GM12873 (cell line): ENCODE measurements at regions not wholly inside any gene's neighbourhood (a gene's known extent, or its start where the extent isn't known, plus 50 kb on each side); places are given as distances from the start of the nearest gene placed in this dataset.

Source experiments
- TF ChIP-seq, protein P1 (sequence below): IDR thresholded peaks from 2 replicates; pipeline ENCODE4 v1.5.1; 2012; ENCODE audit warnings: low read depth, mild to moderate bottlenecking, moderate library complexity, low read length, control low read depth; ENCODE audit not compliant: insufficient read depth; ENCODE audit errors: missing control alignments

DNA sequence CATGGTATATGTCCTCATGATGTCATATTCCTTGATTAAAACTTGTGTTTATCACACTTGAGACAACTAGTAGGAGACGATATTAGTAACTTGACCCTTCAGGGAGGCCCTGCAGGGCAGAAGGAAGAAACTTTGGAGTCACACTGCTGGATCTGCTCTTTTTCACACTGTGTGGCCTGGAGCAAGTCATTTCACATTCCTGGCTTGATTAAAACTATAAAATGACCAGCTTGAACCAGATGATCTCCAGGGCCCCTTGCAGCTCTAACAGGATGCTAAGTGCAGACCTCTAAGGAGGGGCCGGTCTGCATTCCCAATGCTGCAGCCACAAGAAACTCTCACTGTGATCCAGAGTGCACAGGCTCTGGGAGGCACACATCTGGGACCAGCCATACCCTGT lies 146.4 kb upstream of the ZNF366 start:
- TF ChIP-seq, protein P1, sequence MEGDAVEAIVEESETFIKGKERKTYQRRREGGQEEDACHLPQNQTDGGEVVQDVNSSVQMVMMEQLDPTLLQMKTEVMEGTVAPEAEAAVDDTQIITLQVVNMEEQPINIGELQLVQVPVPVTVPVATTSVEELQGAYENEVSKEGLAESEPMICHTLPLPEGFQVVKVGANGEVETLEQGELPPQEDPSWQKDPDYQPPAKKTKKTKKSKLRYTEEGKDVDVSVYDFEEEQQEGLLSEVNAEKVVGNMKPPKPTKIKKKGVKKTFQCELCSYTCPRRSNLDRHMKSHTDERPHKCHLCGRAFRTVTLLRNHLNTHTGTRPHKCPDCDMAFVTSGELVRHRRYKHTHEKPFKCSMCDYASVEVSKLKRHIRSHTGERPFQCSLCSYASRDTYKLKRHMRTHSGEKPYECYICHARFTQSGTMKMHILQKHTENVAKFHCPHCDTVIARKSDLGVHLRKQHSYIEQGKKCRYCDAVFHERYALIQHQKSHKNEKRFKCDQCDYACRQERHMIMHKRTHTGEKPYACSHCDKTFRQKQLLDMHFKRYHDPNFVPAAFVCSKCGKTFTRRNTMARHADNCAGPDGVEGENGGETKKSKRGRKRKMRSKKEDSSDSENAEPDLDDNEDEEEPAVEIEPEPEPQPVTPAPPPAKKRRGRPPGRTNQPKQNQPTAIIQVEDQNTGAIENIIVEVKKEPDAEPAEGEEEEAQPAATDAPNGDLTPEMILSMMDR: no peak

DNA sequence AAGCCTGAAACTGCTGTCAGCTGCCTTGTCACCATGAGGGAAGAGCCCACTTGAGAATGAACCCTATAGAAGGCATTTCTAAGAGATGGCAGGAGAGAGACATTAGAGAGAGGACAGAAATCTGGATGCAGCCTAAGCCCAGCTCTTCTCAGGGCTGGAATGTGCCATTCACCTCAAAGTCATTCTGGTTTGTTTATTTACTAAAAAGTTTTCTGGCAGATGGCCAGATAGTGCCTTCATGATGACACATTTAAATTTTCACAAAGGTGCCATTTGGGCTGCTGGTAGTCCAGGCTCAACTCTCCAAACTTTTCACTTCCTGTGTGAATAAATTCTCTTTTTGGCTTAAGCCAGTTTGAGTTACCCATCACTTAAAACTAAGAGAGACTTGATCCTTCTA lies 144.6 kb upstream of the ZNF366 start:
- TF ChIP-seq, protein P1: no peak

DNA sequence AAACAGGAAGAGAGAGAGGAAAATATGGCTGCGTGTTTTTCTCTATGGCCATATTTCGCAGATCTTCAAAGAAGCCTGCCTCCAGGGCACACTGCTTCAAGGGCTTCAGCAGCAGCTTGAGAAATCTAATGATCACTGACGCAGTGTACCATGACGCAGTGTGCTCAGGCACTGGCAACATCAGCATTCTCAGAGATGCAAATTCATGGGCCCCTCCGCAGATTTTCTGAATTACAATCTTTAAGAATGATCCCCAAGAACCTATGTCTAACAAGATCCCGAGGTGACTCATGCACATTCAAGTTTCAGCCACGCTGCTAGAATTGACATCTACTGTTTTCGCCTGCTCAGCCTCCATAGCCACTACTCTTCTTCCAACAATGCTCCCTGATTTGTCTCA lies 143.9 kb upstream of the ZNF366 start:
- TF ChIP-seq, protein P1: no peak

DNA sequence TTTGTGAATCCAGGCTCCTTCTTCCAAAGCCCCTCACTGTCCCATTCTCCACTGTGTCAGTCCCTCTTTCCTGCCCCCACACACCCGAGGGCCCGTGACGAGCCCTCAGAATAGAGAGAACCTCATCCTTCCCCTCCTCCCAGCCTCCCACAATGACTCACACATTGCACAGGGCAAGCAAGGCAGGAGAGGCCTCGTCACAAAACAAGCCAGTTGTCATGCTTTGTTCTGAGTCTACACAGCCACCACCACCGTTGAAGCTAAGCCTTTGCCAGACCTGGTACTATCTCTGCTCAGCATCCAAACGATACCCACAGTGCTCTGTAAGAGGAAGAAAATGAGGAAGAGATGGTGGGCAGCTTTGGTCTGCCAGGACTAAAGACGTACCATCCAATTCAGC lies 142.2 kb upstream of the ZNF366 start:
- TF ChIP-seq, protein P1: no peak

DNA sequence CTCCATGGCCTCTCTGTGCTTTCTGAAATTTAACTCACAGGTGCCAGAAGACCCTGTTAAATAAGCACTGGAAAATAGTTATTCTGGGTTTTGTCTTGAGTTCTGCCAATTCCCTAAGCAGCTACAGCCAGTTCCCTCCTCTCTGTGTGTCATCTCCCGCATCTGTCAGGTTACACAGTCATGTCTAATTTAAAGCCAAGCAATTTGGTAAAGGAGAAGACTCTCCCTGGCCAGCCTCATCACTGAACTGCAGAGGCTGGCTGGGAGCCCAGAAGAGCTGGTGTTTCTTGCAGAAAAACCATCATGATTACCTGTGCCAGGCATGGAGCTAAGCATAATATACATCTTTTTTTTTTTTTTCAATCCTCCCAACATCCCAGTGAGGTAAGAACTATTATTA lies 141.3 kb upstream of the ZNF366 start:
- TF ChIP-seq, protein P1: no peak

DNA sequence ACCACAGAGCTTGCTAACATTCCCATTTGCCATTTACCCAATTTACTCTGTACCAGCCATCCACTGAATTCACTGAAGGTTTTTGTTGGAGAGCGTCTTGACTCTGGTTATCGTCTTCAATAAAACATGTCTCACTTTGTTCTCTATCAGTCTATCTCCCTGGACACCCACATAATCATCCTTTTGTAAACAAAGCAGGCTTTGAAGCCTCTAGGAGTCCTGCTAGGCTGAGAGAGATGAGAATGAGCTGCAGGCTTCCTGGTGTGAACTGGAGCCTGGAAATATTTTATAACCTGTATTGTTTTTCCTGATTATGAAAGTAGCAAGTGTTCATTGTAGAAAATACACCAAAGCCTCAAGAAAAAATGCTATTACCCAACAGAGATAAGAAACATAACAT lies 140.6 kb upstream of the ZNF366 start:
- TF ChIP-seq, protein P1: no peak

DNA sequence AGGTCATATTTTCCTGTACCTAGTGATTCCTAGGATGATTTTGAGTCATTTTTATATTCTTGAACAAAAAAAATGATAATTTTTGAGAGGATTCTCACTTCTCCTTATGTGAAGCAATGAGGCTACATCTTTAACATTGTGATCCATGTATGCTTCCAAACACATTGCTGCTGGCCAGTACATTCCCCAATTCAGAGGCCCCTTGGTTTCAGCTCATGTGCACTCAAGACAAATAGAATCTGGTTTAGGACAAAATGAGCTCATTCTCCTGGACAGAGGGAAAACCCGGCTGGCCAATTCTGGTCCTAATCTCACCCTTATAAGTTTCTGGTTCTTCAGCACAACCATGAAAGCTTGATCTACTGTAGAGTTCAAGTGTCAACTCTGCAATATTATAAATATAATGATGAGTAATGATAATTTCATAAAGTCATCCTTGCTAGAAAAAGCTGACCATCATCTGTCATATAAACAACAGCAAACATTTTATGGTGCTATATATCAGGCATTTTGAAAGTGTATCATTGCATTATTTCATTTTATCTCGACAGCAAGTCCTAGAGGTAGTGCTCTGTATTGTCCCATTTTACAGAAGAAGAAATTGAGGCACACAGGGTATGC lies 139.1 kb upstream of the ZNF366 start:
- TF ChIP-seq, protein P1: no peak
